K562 (cell line): ENCODE measurements at regions not wholly inside any gene's neighbourhood (a gene's known extent, or its start where the extent isn't known, plus 50 kb on each side); places are given as distances from the start of the nearest gene placed in this dataset.
A peak's percentile ranks its signal among the peaks of the same experiment; 100 is the strongest.

Experiments used
- CBX3 ChIP-seq, 2 experiments: IDR thresholded peaks; 1 replicate in 1 of 2; 2 replicates in 1 of 2; pipeline ENCODE4 v1.6.1; 2012; ENCODE audit warnings: inconsistent platforms in 2 of 2, low read length in 2 of 2, borderline replicate concordance in 1 of 2, control low read depth in 1 of 2
- CBX5 ChIP-seq: IDR thresholded peaks from 2 replicates; pipeline ENCODE4 v1.6.1; 2014; ENCODE audit warnings: low read depth, borderline replicate concordance
- CTBP1 ChIP-seq: fragments of 450-650 bp; IDR thresholded peaks from 2 replicates; pipeline ENCODE4 v1.6.1; 2016; ENCODE audit warnings: borderline replicate concordance
- DACH1 ChIP-seq: fragments of 450-650 bp; IDR thresholded peaks from 2 replicates; pipeline ENCODE4 v1.6.1; 2018; ENCODE audit not compliant: partially characterized antibody
- HNRNPUL1 ChIP-seq: fragments of 200-400 bp; formaldehyde crosslinking; IDR thresholded peaks from 2 replicates; pipeline ENCODE4 v1.6.1; 2017; ENCODE audit warnings: low read length
- KDM2B ChIP-seq: fragments of 250-450 bp; sonication (Bioruptor Pico); IDR thresholded peaks from 2 replicates; pipeline ENCODE4 v1.8.0; 2021; ENCODE audit warnings: mild to moderate bottlenecking, moderate library complexity
- KLF1 ChIP-seq: fragments of 450-650 bp; IDR thresholded peaks from 2 replicates; pipeline ENCODE4 v1.6.1; 2016; ENCODE audit warnings: missing genetic modification characterization, missing compliant biosample characterization
- NFATC3 ChIP-seq: fragments of 450-650 bp; IDR thresholded peaks from 2 replicates; pipeline ENCODE4 v1.6.1; 2017; ENCODE audit warnings: mild to moderate bottlenecking
- POLR2B ChIP-seq: fragments of 450-650 bp; IDR thresholded peaks from 2 replicates; pipeline ENCODE4 v1.6.1; 2018; ENCODE audit warnings: low read depth; ENCODE audit not compliant: partially characterized antibody
- POU5F1 ChIP-seq: fragments of 150-350 bp; IDR thresholded peaks from 2 replicates; pipeline ENCODE4 v1.6.1; 2014; ENCODE audit warnings: borderline replicate concordance, low read length, low read depth, mild to moderate bottlenecking; ENCODE audit not compliant: partially characterized antibody
- PRPF4 ChIP-seq: fragments of 200-400 bp; formaldehyde crosslinking; IDR thresholded peaks from one replicate; pipeline ENCODE4 v1.6.1; 2017; ENCODE audit warnings: low read length, low read depth, mild to moderate bottlenecking; ENCODE audit not compliant: insufficient read depth, poor library complexity, severe bottlenecking
- RBM15 ChIP-seq: fragments of 200-400 bp; formaldehyde crosslinking; IDR thresholded peaks from 2 replicates; pipeline ENCODE4 v1.6.1; 2018; ENCODE audit warnings: mild to moderate bottlenecking, low read length, moderate library complexity; ENCODE audit not compliant: insufficient read depth
- SIN3B ChIP-seq: fragments of 450-650 bp; IDR thresholded peaks from 2 replicates; pipeline ENCODE4 v1.6.1; 2017; ENCODE audit warnings: low read depth, mild to moderate bottlenecking, moderate library complexity
- TAF15 ChIP-seq: fragments of 200-400 bp; formaldehyde crosslinking; IDR thresholded peaks from 2 replicates; pipeline ENCODE4 v1.6.1; 2017; ENCODE audit warnings: mild to moderate bottlenecking, low read depth, low read length, moderate library complexity
- TAF9B ChIP-seq: fragments of 450-650 bp; IDR thresholded peaks from 2 replicates; pipeline ENCODE4 v1.6.1; 2018; ENCODE audit warnings: mild to moderate bottlenecking; ENCODE audit not compliant: partially characterized antibody
- TCF7L2 ChIP-seq: fragments of 150-350 bp; IDR thresholded peaks from 2 replicates; pipeline ENCODE4 v1.6.1; 2016; ENCODE audit warnings: low read depth, mild to moderate bottlenecking, low read length, moderate library complexity
- ZC3H8 ChIP-seq: fragments of 450-650 bp; IDR thresholded peaks from 2 replicates; pipeline ENCODE4 v1.6.1; 2017
- ZFP30 ChIP-seq: fragments of 250-450 bp; sonication (Bioruptor Pico); IDR thresholded peaks from 2 replicates; pipeline ENCODE4 v1.8.0; 2022; ENCODE audit warnings: moderate library complexity, mild to moderate bottlenecking, inconsistent platforms, borderline replicate concordance
- ZNF143 ChIP-seq: sonication (generic); formaldehyde crosslinking; IDR thresholded peaks from 2 replicates; pipeline ENCODE4 v1.9.0; 2022; ENCODE audit warnings: mild to moderate bottlenecking, missing genetic modification reagents
- ZNF274 ChIP-seq: IDR thresholded peaks from 2 replicates; pipeline ENCODE4 v1.6.1; 2011; ENCODE audit warnings: low read depth, mild to moderate bottlenecking, low read length, moderate library complexity, borderline replicate concordance
- ZNF586 ChIP-seq: fragments of 450-650 bp; formaldehyde crosslinking; conservative IDR thresholded peaks from 2 replicates; pipeline ENCODE4 v1.4.0; 2020; ENCODE audit warnings: mild to moderate bottlenecking, moderate library complexity
- TF ChIP-seq, protein P1 (sequence below): sonication (generic); IDR thresholded peaks from 2 replicates; pipeline ENCODE4 v1.6.1; 2016
- TF ChIP-seq, protein P2 (sequence below): sonication (generic); formaldehyde crosslinking; IDR thresholded peaks from 2 replicates; pipeline ENCODE4 v1.8.1; 2023; ENCODE audit warnings: mild to moderate bottlenecking, missing genetic modification reagents
- TF ChIP-seq, protein P3 (sequence below), 2 experiments: fragments of 250-450 bp in 1 of 2; fragments of 450-650 bp in 1 of 2; sonication (Bioruptor Pico) in 1 of 2; IDR thresholded peaks; 2 replicates each; pipeline versions ENCODE4 v1.6.1 to v1.8.0; 2016 to 2021; ENCODE audit warnings: mild to moderate bottlenecking in 2 of 2, moderate library complexity in 2 of 2, missing compliant biosample characterization in 1 of 2, missing genetic modification characterization in 1 of 2
- TF ChIP-seq, protein P4 (sequence below): fragments of 450-650 bp; formaldehyde crosslinking; IDR thresholded peaks from 2 replicates; pipeline ENCODE4 v1.4.0; 2022; ENCODE audit warnings: missing genetic modification characterization

DNA sequence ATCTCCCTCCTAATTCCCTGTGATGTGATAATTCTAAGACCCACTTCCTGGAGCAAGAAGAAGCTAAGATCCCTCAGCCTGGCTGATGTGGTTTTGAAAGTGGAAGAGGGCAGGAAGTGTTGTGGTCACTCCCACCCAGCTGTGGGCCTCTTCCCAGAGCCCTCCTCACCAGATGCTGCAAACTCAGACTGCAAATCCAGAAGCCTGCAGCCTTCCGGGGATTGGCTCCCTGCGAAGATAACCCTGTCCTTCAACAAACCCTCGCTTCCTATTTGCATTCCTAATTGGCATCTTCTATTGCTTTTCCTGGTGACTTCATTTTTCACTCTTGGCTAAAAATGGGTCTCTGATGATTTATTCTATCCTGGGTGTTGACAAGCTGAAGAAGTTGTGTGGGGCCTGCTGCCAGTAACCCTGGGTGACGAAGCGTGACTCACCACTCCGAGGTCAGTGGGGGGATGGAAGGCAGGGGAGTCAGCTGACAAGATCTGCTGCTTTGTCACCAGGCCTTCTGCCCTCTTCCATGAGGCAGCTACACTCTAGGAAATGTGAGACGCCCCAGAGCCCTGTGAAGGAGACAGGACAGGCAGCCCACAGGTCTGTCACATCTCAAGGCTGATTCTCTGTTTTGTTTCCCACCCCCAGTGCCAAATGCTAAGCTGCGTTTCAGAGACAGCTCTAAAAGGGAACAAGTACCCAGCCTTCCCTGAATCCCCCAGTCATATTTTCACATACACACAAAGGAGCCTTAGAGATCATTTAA, 99.7 kb upstream of the LIPC start (continued):
- TF ChIP-seq, protein P1, sequence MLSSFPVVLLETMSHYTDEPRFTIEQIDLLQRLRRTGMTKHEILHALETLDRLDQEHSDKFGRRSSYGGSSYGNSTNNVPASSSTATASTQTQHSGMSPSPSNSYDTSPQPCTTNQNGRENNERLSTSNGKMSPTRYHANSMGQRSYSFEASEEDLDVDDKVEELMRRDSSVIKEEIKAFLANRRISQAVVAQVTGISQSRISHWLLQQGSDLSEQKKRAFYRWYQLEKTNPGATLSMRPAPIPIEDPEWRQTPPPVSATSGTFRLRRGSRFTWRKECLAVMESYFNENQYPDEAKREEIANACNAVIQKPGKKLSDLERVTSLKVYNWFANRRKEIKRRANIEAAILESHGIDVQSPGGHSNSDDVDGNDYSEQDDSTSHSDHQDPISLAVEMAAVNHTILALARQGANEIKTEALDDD, result peak; percentile 70
- TF ChIP-seq RBM15, result no peak
- peak; percentile 84 for TF ChIP-seq DACH1
- TF ChIP-seq, protein P2, sequence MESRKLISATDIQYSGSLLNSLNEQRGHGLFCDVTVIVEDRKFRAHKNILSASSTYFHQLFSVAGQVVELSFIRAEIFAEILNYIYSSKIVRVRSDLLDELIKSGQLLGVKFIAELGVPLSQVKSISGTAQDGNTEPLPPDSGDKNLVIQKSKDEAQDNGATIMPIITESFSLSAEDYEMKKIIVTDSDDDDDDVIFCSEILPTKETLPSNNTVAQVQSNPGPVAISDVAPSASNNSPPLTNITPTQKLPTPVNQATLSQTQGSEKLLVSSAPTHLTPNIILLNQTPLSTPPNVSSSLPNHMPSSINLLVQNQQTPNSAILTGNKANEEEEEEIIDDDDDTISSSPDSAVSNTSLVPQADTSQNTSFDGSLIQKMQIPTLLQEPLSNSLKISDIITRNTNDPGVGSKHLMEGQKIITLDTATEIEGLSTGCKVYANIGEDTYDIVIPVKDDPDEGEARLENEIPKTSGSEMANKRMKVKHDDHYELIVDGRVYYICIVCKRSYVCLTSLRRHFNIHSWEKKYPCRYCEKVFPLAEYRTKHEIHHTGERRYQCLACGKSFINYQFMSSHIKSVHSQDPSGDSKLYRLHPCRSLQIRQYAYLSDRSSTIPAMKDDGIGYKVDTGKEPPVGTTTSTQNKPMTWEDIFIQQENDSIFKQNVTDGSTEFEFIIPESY (CRISPR knock-in tag), result peak; percentile 78; the same call in 1 of the 2 replicates
- peak in 1 of 2 experiments; percentile 82; a peak in 1 of 3 replicates for TF ChIP-seq CBX3 (IDR thresholded peaks at IDR 0.05; ENCODE audit: borderline replicate concordance in 1 of 2, low read length in 2 of 2)
- TF ChIP-seq ZC3H8, result peak; percentile 80; the same call in 1 of the 2 replicates
- TF ChIP-seq KLF1 (tag), result no peak
- TF ChIP-seq, protein P3, sequence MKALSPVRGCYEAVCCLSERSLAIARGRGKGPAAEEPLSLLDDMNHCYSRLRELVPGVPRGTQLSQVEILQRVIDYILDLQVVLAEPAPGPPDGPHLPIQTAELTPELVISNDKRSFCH (CRISPR knock-in tag; IDR thresholded peaks at IDR 0.05), result no peak
- TF ChIP-seq, protein P3 (tag; IDR thresholded peaks at IDR 0.05), result peak; percentile 16; the same call in 1 of the 2 replicates
- TF ChIP-seq SIN3B, result no peak
- TF ChIP-seq POU5F1, result no peak
- TF ChIP-seq, protein P4, sequence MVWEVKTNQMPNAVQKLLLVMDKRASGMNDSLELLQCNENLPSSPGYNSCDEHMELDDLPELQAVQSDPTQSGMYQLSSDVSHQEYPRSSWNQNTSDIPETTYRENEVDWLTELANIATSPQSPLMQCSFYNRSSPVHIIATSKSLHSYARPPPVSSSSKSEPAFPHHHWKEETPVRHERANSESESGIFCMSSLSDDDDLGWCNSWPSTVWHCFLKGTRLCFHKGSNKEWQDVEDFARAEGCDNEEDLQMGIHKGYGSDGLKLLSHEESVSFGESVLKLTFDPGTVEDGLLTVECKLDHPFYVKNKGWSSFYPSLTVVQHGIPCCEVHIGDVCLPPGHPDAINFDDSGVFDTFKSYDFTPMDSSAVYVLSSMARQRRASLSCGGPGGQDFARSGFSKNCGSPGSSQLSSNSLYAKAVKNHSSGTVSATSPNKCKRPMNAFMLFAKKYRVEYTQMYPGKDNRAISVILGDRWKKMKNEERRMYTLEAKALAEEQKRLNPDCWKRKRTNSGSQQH, result no peak; the same call in 1 of the 2 replicates
- peak; percentile 53; the same call in 1 of the 2 replicates for TF ChIP-seq ZNF143
- peak; percentile 99 for TF ChIP-seq TAF9B
- TF ChIP-seq HNRNPUL1, result no peak
- no peak for TF ChIP-seq TCF7L2
- no peak for TF ChIP-seq NFATC3
- TF ChIP-seq KDM2B, result no peak
- peak; percentile 64 for TF ChIP-seq POLR2B
- no peak for TF ChIP-seq TAF15
- TF ChIP-seq CTBP1, result peak; percentile 94
- no peak for TF ChIP-seq ZNF274
- TF ChIP-seq ZFP30 (CRISPR knock-in tag), result no peak
- no peak for TF ChIP-seq ZNF586 (CRISPR knock-in tag)
- TF ChIP-seq CBX5, result no peak
- TF ChIP-seq PRPF4, result no peak
